K562 (cell line): ENCODE measurements at regions not wholly inside any gene's neighbourhood (a gene's known extent, or its start where the extent isn't known, plus 50 kb on each side); places are given as distances from the start of the nearest gene placed in this dataset.

Source experiments
- ATAC-seq: fragments of 200-7000 bp; cut with Tn5 transposase; 3 replicates; pipeline ENCODE4 v1.9.1; 2020; ENCODE audit warnings: moderate library complexity
- BruUV-seq: library from RNA; stranded (reverse); fragments of 400-500 nt; replicated peaks from 2 replicates; lab custom pipeline; 2021; lab: Mats Ljungman, UMichigan
- CTCF ChIA-PET: fragments of 300-600 bp; formaldehyde crosslinking; extraction: SDS; loops from one replicate; lab custom pipeline; 2021; ENCODE audit warnings: low intra/inter-chr PET ratio; lab: Yijun Ruan, JAX
- POLR2A ChIA-PET: fragments of 300-600, 350-650 bp; sonication (Branson Sonifier 250); formaldehyde crosslinking; extraction: SDS; loops from one replicate; lab custom pipeline; 2021; ENCODE audit warnings: antibody characterized with exemption, inconsistent platforms; lab: Yijun Ruan, JAX
- DNase-seq, 4 experiments: peaks; one replicate each; pipeline versions ENCODE4 v3.0.0 to v3.0.0-alpha.2; 2011 to 2018; ENCODE audit warnings: low spot score in 3 of 4, mixed read lengths in 3 of 4; ENCODE audit errors: extremely low read depth in 1 of 4
- FAIRE-seq: peaks from 2 replicates; lab custom pipeline; 2011; peaks lifted over from hg19 to GRCh38; lab: Jason Lieb, UNC
- H2AFZ ChIP-seq: 2 replicates; pipeline ENCODE4 v1.6.0; 2011; ENCODE audit warnings: low read depth, low read length, control low read depth, inconsistent platforms
- H3K27ac ChIP-seq: fragments of 200-600 bp; 3 replicates; pipeline ENCODE4 v1.8.0; 2011; ENCODE audit warnings: low read depth, mild to moderate bottlenecking, control low read depth, inconsistent platforms, low read length, moderate library complexity, mixed read lengths; ENCODE audit errors: extremely low read depth
- H3K27me3 ChIP-seq, 2 experiments: fragments of 300-600 bp in 1 of 2; 2 replicates in 1 of 2; 3 replicates in 1 of 2; pipeline versions ENCODE4 v1.6.0 to v1.8.0; 2011; ENCODE audit warnings: inconsistent platforms in 2 of 2, low read length in 2 of 2, mild to moderate bottlenecking in 1 of 2, mixed read lengths in 1 of 2, moderate library complexity in 1 of 2; ENCODE audit not compliant: control insufficient read depth in 2 of 2, insufficient read depth in 2 of 2
- H3K36me3 ChIP-seq: fragments of 300-600 bp; 3 replicates; pipeline ENCODE4 v1.8.0; 2011; ENCODE audit warnings: mild to moderate bottlenecking, low read length, inconsistent platforms; ENCODE audit not compliant: control insufficient read depth, insufficient read depth
- H3K4me1 ChIP-seq, 2 experiments: fragments of 200-600 bp in 1 of 2; replicated peaks in 1 of 2; 2 replicates in 1 of 2; 3 replicates in 1 of 2; pipeline versions ENCODE4 v1.5.1 to v1.8.0; 2011; ENCODE audit warnings: inconsistent platforms in 2 of 2, low read length in 2 of 2, mild to moderate bottlenecking in 1 of 2, mixed read lengths in 1 of 2, moderate library complexity in 1 of 2; ENCODE audit not compliant: control insufficient read depth in 2 of 2, insufficient read depth in 2 of 2
- H3K4me2 ChIP-seq: 2 replicates; pipeline ENCODE4 v1.6.1; 2011; ENCODE audit warnings: low read length, control low read depth, inconsistent platforms, mixed read lengths; ENCODE audit not compliant: insufficient read depth
- H3K4me3 ChIP-seq: fragments of 200-600 bp; sonication (generic), shearing (Covaris generic); 2 replicates; pipeline ENCODE4 v1.5.1; 2016; ENCODE audit warnings: control low read depth, inconsistent platforms
- H3K79me2 ChIP-seq: fragments of 200-600 bp; 3 replicates; pipeline ENCODE4 v1.8.0; 2011; ENCODE audit warnings: low read length, inconsistent platforms; ENCODE audit not compliant: control insufficient read depth, insufficient read depth
- H3K9ac ChIP-seq, 2 experiments: 2 replicates each; pipeline versions ENCODE4 v1.6.0 to v1.6.1; 2011; ENCODE audit warnings: low read depth in 2 of 2, low read length in 2 of 2, control low read depth in 1 of 2, inconsistent platforms in 1 of 2, mild to moderate bottlenecking in 1 of 2, mixed read lengths in 1 of 2; ENCODE audit not compliant: insufficient read depth in 1 of 2
- H3K9me1 ChIP-seq: one replicate; pipeline ENCODE4 v1.6.0; 2011; ENCODE audit warnings: inconsistent platforms, mild to moderate bottlenecking, low read length, moderate library complexity; ENCODE audit not compliant: control insufficient read depth, insufficient read depth
- H3K9me3 ChIP-seq: replicated peaks from 2 replicates; pipeline ENCODE4 v1.5.1; 2011; ENCODE audit warnings: low read depth, low read length, inconsistent platforms; ENCODE audit not compliant: control insufficient read depth, insufficient read depth
- H4K20me1 ChIP-seq: replicated peaks from 2 replicates; pipeline ENCODE4 v1.6.1; 2011; ENCODE audit warnings: low read length, inconsistent platforms, mixed read lengths; ENCODE audit not compliant: control insufficient read depth, insufficient read depth
- CREM ChIP-seq: IDR thresholded peaks from 2 replicates; pipeline ENCODE4 v1.6.1; 2014; ENCODE audit warnings: antibody characterized with exemption, low read depth
- EP400 ChIP-seq: fragments of 450-650 bp; IDR thresholded peaks from 2 replicates; pipeline ENCODE4 v1.6.1; 2017; ENCODE audit warnings: antibody characterized with exemption, mild to moderate bottlenecking, moderate library complexity
- HNRNPH1 ChIP-seq: fragments of 200-400 bp; formaldehyde crosslinking; optimal IDR thresholded peaks from 2 replicates; pipeline ENCODE3; 2017; ENCODE audit warnings: low read depth, mild to moderate bottlenecking, low read length, moderate library complexity
- KLF13 ChIP-seq: fragments of 450-650 bp; IDR thresholded peaks from 2 replicates; pipeline ENCODE4 v1.6.1; 2016; ENCODE audit warnings: missing genetic modification characterization, low read depth, mild to moderate bottlenecking, missing compliant biosample characterization, moderate library complexity, borderline replicate concordance
- KLF6 ChIP-seq: fragments of 250-450 bp; sonication (Bioruptor Pico); IDR thresholded peaks from 2 replicates; pipeline ENCODE4 v1.4.0; 2020; ENCODE audit warnings: mild to moderate bottlenecking, moderate library complexity, borderline replicate concordance
- NFATC3 ChIP-seq: fragments of 450-650 bp; IDR thresholded peaks from 2 replicates; pipeline ENCODE4 v1.6.1; 2017; ENCODE audit warnings: mild to moderate bottlenecking
- NR0B1 ChIP-seq: fragments of 450-650 bp; IDR thresholded peaks from one replicate; pipeline ENCODE4 v1.6.1; 2018; ENCODE audit warnings: mild to moderate bottlenecking, moderate library complexity; ENCODE audit not compliant: partially characterized antibody
- OTX1 ChIP-seq: fragments of 450-650 bp; formaldehyde crosslinking; IDR thresholded peaks from 2 replicates; pipeline ENCODE4 v1.4.0; 2022; ENCODE audit warnings: mild to moderate bottlenecking
- RHOXF2B ChIP-seq: fragments of 250-450 bp; sonication (Bioruptor Pico); conservative IDR thresholded peaks from 2 replicates; pipeline ENCODE4 v1.5.1; 2021
- STAG1 ChIP-seq: sonication (generic); formaldehyde crosslinking; IDR thresholded peaks from 2 replicates; pipeline ENCODE4 v1.5.0; 2020; ENCODE audit warnings: missing genetic modification reagents, borderline replicate concordance
- TEAD2 ChIP-seq: fragments of 450-650 bp; IDR thresholded peaks from 2 replicates; pipeline ENCODE4 v1.6.1; 2016; ENCODE audit warnings: missing genetic modification characterization, control low read depth, missing compliant biosample characterization
- USF2 ChIP-seq: sonication (generic); formaldehyde crosslinking; IDR thresholded peaks from 2 replicates; pipeline ENCODE4 v1.5.0; 2020; ENCODE audit warnings: missing genetic modification reagents
- ZFP36 ChIP-seq: fragments of 150-350 bp; IDR thresholded peaks from 2 replicates; pipeline ENCODE4 v1.6.1; 2018; ENCODE audit warnings: low read length, low read depth; ENCODE audit not compliant: partially characterized antibody
- ZKSCAN3 ChIP-seq: fragments of 250-450 bp; sonication (Bioruptor Pico); IDR thresholded peaks from 2 replicates; pipeline ENCODE4 v1.4.0; 2020
- ZNF121 ChIP-seq: sonication (generic); formaldehyde crosslinking; conservative IDR thresholded peaks from 2 replicates; pipeline ENCODE4 v1.8.0; 2022; ENCODE audit warnings: missing genetic modification reagents
- WGBS: fragments of 100-300 bp; shearing (Covaris generic); methylation state at CpG from one replicate; pipeline ENCODE4 v1.1.6; 2016; ENCODE audit warnings: low coverage, mixed read lengths; ENCODE audit not compliant: insufficient coverage; ENCODE audit errors: missing lambda C conversion rate; 5-methylcytosine and 5-hydroxymethylcytosine counted together
- in situ Hi-C: fragments of 300-500 bp; cut with MboI; formaldehyde crosslinking; loops from 4 replicates; pipeline ENCODE4 v1.15.0; 2018; ENCODE audit warnings: inconsistent platforms, mixed read lengths
- intact Hi-C: fragments of 100-400 bp; cut with micrococcal nuclease; formaldehyde crosslinking; loops from 2 replicates; pipeline ENCODE4 v1.14.2; 2022
- TF ChIP-seq, protein P1 (sequence below): sonication (generic); formaldehyde crosslinking; IDR thresholded peaks from 2 replicates; pipeline ENCODE4 v1.8.0; 2022; ENCODE audit warnings: missing genetic modification reagents, mild to moderate bottlenecking, moderate library complexity, borderline replicate concordance
- TF ChIP-seq, protein P2 (sequence below), 3 experiments: IDR thresholded peaks in 2 of 3; conservative IDR thresholded peaks in 1 of 3; 2 replicates each; pipeline ENCODE4 v1.5.1; 2011 to 2012; ENCODE audit warnings: low read length in 3 of 3, mild to moderate bottlenecking in 3 of 3, control low read depth in 2 of 3, improper control_type of control experiment in 1 of 3, inconsistent platforms in 1 of 3, low read depth in 1 of 3, mixed read lengths in 1 of 3, moderate library complexity in 1 of 3; ENCODE audit not compliant: insufficient read depth in 2 of 3

DNA sequence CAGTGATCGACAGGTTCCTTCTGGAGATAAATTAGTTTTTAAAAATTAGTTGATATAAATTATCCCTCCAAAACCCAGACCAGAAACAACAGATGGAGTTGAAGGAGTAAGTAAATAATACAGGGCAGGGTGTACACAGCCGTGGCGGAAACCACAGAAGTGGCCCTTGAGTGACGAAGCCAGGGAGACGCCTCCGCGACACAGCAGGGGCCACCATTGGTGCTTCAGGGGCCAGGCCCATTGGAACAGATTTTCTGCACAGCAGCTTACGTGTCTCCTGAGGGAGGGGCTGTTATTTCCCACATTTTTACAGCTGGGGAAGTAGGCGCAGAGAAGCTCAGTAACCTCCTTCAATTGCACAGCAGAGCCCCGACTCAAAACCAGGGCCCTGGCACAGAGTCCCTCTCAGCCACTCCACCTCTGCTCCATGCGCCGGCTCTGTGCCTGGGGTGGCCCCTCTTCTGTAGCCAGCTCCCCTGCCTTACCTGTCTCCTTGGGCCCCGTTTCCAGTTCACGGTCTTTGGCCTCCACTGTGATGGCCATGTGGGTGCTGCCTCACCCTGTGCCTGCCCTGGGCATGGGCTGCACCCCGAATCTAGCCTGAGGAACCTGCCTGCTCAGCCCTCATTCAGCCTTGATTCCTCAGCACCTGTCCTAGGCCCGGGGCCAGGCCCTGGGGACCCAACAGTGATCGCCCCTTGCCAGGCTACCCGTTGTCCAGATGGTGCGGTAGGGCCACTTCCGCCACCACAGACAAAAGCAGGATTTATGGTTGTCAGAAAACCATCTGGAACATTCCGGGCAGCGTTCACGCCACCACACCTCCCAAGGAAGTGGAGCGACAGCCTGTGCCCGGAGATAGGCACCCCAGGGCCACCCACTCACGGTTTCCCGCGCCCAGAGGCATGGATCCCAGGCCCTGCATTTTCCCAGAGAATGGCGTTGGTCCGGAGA, 128.5 kb upstream of the GSE1 start:
- H3K27me3 ChIP-seq = no peaks in the 10 kb centered on the region
- ChIA-PET CTCF (no interaction called here), POLR2A (interaction anchor here (0.6 kb wide), 1 partner anchor 72 kb away, joined by 5 read pairs; no protein-coding TSS in a partner anchor)
- H3K9me1 ChIP-seq = no peaks in the 10 kb centered on the region
- H3K4me1 ChIP-seq = peaks cover 0 to 54% of the 10 kb centered on the region in 2 experiments; a peak in 2 of 5 replicates
- H3K4me3 ChIP-seq = no peak overlapping the region
- DNase-seq (peak in 2 of 4 experiments; percentile 37 to 52), ATAC-seq (peak; percentile 50), FAIRE-seq (peak; percentile 15)
- 0 out of 3 replicates have a peak, but pooled peaks cover 6% of the 10 kb centered on the region for H3K79me2 ChIP-seq
- 82% methylated on average over 30 of the region's 30 CpGs for WGBS
- H4K20me1 ChIP-seq = peaks cover 10% of the 10 kb centered on the region
- in situ Hi-C loops (no loop called here), intact Hi-C loops (no loop called here)
- H3K9me3 ChIP-seq = no peaks in the 10 kb centered on the region
- H3K9ac ChIP-seq = peak overlapping the region in 1 of 2 experiments; percentile 56; a peak in 1 of 4 replicates
- no peak overlapping the region for H3K4me2 ChIP-seq
- H2AFZ ChIP-seq = no peak overlapping the region
- no peak overlapping the region for H3K27ac ChIP-seq
- no TSS peak for BruUV-seq
- no peaks in the 10 kb centered on the region; the same call in 1 of the 3 replicates for H3K36me3 ChIP-seq
- TF ChIP-seq KLF13 (tag) = no peak
- no peak for TF ChIP-seq RHOXF2B
- TF ChIP-seq OTX1 (CRISPR knock-in tag) = no peak
- no peak for TF ChIP-seq USF2 (CRISPR knock-in tag)
- TF ChIP-seq HNRNPH1 = no peak
- TF ChIP-seq ZNF121 (CRISPR knock-in tag) = no peak
- TF ChIP-seq ZKSCAN3 = no peak
- TF ChIP-seq KLF6 = no peak
- TF ChIP-seq NFATC3 = no peak
- no peak for TF ChIP-seq TEAD2
- peak; percentile 49 for TF ChIP-seq ZFP36
- TF ChIP-seq, protein P1, sequence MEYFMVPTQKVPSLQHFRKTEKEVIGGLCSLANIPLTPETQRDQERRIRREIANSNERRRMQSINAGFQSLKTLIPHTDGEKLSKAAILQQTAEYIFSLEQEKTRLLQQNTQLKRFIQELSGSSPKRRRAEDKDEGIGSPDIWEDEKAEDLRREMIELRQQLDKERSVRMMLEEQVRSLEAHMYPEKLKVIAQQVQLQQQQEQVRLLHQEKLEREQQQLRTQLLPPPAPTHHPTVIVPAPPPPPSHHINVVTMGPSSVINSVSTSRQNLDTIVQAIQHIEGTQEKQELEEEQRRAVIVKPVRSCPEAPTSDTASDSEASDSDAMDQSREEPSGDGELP (CRISPR knock-in tag) = peak; percentile 37; the same call in 1 of the 2 replicates
- TF ChIP-seq STAG1 (CRISPR knock-in tag) = no peak
- TF ChIP-seq CREM = 0 out of 2 replicates have a peak, but pooled peaks have one; percentile 3
- no peak for TF ChIP-seq NR0B1
- TF ChIP-seq, protein P2, sequence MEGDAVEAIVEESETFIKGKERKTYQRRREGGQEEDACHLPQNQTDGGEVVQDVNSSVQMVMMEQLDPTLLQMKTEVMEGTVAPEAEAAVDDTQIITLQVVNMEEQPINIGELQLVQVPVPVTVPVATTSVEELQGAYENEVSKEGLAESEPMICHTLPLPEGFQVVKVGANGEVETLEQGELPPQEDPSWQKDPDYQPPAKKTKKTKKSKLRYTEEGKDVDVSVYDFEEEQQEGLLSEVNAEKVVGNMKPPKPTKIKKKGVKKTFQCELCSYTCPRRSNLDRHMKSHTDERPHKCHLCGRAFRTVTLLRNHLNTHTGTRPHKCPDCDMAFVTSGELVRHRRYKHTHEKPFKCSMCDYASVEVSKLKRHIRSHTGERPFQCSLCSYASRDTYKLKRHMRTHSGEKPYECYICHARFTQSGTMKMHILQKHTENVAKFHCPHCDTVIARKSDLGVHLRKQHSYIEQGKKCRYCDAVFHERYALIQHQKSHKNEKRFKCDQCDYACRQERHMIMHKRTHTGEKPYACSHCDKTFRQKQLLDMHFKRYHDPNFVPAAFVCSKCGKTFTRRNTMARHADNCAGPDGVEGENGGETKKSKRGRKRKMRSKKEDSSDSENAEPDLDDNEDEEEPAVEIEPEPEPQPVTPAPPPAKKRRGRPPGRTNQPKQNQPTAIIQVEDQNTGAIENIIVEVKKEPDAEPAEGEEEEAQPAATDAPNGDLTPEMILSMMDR (IDR thresholded peaks at IDR 0.05 in 2 of 3, conservative IDR thresholded peaks at IDR 0.05 in 1 of 3; ENCODE audit: insufficient read depth in 2 of 3, low read depth in 1 of 3, low read length in 3 of 3) = no peak
- TF ChIP-seq EP400 = no peak
